DND-41 (cell line): ENCODE measurements at regions not wholly inside any gene's neighbourhood (a gene's known extent, or its start where the extent isn't known, plus 50 kb on each side); places are given as distances from the start of the nearest gene placed in this dataset.

Experiments used
- EZH2 ChIP-seq: IDR thresholded peaks from 3 replicates; pipeline ENCODE4 v1.6.1; 2012; ENCODE audit warnings: borderline replicate concordance, low read depth, mild to moderate bottlenecking, moderate library complexity, low read length, inconsistent platforms; ENCODE audit not compliant: severe bottlenecking
- TF ChIP-seq, protein P1 (sequence below): IDR thresholded peaks from 2 replicates; pipeline ENCODE4 v1.5.1; 2012; ENCODE audit warnings: borderline replicate concordance, low read length, moderate library complexity, mild to moderate bottlenecking; ENCODE audit not compliant: poor library complexity, severe bottlenecking; ENCODE audit errors: extremely low read depth

DNA sequence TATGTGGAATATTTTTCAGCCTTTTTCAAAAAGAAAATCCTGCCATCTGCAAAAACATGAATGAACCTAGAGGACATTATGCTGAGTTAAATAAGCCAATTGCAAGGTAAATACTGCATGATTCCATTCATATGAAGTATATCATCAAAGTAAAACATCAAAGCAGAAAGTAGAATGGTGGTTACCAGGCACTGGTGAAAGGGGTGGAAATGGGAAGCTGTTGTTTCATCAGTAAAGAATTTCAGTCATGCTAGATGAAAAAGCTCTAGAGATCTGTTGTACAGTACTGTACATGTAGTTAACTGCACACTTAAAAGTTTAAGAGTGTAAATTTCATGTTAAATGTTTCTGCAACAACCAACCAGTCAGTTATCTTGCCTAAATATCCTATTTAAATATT, 196.8 kb upstream of the ADGRL3 start:
- TF ChIP-seq, protein P1, sequence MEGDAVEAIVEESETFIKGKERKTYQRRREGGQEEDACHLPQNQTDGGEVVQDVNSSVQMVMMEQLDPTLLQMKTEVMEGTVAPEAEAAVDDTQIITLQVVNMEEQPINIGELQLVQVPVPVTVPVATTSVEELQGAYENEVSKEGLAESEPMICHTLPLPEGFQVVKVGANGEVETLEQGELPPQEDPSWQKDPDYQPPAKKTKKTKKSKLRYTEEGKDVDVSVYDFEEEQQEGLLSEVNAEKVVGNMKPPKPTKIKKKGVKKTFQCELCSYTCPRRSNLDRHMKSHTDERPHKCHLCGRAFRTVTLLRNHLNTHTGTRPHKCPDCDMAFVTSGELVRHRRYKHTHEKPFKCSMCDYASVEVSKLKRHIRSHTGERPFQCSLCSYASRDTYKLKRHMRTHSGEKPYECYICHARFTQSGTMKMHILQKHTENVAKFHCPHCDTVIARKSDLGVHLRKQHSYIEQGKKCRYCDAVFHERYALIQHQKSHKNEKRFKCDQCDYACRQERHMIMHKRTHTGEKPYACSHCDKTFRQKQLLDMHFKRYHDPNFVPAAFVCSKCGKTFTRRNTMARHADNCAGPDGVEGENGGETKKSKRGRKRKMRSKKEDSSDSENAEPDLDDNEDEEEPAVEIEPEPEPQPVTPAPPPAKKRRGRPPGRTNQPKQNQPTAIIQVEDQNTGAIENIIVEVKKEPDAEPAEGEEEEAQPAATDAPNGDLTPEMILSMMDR, result no peak
- TF ChIP-seq EZH2, result no peak
